GM12878 (cell line): ENCODE measurements at regions not wholly inside any gene's neighbourhood (a gene's known extent, or its start where the extent isn't known, plus 50 kb on each side); places are given as distances from the start of the nearest gene placed in this dataset.

Source experiments
- ATF7 ChIP-seq: fragments of 450-650 bp; IDR thresholded peaks from 2 replicates; pipeline ENCODE4 v1.6.1; 2016; ENCODE audit warnings: low read depth, mild to moderate bottlenecking
- NR2F1 ChIP-seq: fragments of 450-650 bp; conservative IDR thresholded peaks from 2 replicates; pipeline ENCODE4 v1.6.1; 2017; ENCODE audit warnings: mild to moderate bottlenecking
- TF ChIP-seq, protein P1 (sequence below): fragments of 450-650 bp; IDR thresholded peaks from 2 replicates; pipeline ENCODE4 v1.6.1; 2017; ENCODE audit warnings: mild to moderate bottlenecking
- TF ChIP-seq, protein P2 (sequence below): IDR thresholded peaks from 2 replicates; pipeline ENCODE4 v1.6.1; 2012; ENCODE audit warnings: low read depth, low read length, improper control_type of control experiment

DNA sequence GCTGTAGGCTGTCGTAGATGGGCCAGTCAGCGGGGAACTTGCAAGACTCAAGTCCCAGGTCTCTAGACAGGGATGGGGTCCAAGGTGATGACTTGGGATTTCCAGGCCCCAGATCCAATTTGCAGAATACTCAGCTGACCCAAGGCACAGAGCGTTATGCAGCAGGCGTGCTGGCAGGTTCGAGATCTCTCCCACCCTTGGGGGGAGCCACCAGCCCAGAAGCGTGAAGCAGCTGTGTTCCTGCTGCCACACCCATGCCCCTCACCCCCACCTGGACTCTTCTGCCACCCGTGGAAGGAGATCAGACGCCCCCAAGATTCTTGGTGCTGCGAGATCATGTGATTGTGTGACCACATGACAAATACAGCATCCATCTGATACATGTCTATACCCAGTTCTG is 142.6 kb downstream of the BRD1 start:
- TF ChIP-seq, protein P1, sequence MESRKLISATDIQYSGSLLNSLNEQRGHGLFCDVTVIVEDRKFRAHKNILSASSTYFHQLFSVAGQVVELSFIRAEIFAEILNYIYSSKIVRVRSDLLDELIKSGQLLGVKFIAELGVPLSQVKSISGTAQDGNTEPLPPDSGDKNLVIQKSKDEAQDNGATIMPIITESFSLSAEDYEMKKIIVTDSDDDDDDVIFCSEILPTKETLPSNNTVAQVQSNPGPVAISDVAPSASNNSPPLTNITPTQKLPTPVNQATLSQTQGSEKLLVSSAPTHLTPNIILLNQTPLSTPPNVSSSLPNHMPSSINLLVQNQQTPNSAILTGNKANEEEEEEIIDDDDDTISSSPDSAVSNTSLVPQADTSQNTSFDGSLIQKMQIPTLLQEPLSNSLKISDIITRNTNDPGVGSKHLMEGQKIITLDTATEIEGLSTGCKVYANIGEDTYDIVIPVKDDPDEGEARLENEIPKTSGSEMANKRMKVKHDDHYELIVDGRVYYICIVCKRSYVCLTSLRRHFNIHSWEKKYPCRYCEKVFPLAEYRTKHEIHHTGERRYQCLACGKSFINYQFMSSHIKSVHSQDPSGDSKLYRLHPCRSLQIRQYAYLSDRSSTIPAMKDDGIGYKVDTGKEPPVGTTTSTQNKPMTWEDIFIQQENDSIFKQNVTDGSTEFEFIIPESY: no peak
- TF ChIP-seq NR2F1 (no peak), ATF7 (no peak)
- TF ChIP-seq, protein P2, sequence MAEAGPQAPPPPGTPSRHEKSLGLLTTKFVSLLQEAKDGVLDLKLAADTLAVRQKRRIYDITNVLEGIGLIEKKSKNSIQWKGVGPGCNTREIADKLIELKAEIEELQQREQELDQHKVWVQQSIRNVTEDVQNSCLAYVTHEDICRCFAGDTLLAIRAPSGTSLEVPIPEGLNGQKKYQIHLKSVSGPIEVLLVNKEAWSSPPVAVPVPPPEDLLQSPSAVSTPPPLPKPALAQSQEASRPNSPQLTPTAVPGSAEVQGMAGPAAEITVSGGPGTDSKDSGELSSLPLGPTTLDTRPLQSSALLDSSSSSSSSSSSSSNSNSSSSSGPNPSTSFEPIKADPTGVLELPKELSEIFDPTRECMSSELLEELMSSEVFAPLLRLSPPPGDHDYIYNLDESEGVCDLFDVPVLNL: no peak
